GM23248 (cell line): ENCODE measurements at regions not wholly inside any gene's neighbourhood (a gene's known extent, or its start where the extent isn't known, plus 50 kb on each side); places are given as distances from the start of the nearest gene placed in this dataset.

Experiments
- EZH2 ChIP-seq: fragments of 200-600 bp; sonication (generic); IDR thresholded peaks from 2 replicates; pipeline ENCODE4 v1.6.1; 2018; ENCODE audit warnings: antibody characterized with exemption, mild to moderate bottlenecking; ENCODE audit not compliant: insufficient read depth, poor library complexity, severe bottlenecking
- EZH2phosphoT487 ChIP-seq: fragments of 200-600 bp; sonication (generic); IDR thresholded peaks from 2 replicates; pipeline ENCODE4 v1.6.1; 2018; ENCODE audit warnings: antibody characterized with exemption, moderate library complexity, mild to moderate bottlenecking, low read depth; ENCODE audit not compliant: insufficient read depth

DNA sequence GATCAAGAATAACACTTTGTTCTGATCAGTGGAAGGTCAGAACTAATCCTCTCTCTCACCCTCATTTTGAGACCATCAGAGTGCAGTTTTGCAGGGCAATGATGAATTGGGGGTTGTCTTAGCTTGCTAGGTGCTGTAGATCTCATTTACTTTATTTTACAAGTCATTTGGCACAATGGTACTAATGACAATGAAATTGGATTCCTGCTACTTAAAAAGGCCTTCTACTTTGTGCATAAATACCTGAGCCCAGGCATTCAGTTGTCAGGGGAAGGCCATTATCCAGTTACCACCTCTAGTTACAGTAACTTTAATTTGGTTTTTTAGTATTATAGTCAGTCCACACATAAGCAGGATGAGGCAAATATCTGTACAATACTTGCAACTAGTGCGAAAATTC, 240.0 kb downstream of the HDGFL1 start:
- TF ChIP-seq EZH2 (no peak), EZH2phosphoT487 (no peak)
